Epithelial cell of esophagus (primary cell): ENCODE measurements at regions not wholly inside any gene's neighbourhood (a gene's known extent, or its start where the extent isn't known, plus 50 kb on each side); places are given as distances from the start of the nearest gene placed in this dataset.

ENCODE experiments used
- DNase-seq: peaks from one replicate; pipeline ENCODE4 v3.0.0; 2010; ENCODE audit warnings: low read depth
- H3K4me3 ChIP-seq: 2 replicates; pipeline ENCODE4 v1.5.1; 2011; ENCODE audit warnings: mild to moderate bottlenecking, low read length, control low read depth
- TF ChIP-seq, protein P1 (sequence below): IDR thresholded peaks from 2 replicates; pipeline ENCODE4 v1.5.1; 2011; ENCODE audit warnings: low read depth, mild to moderate bottlenecking, low read length, control low read depth, inconsistent platforms; ENCODE audit not compliant: insufficient read depth; ENCODE audit errors: missing control alignments

DNA sequence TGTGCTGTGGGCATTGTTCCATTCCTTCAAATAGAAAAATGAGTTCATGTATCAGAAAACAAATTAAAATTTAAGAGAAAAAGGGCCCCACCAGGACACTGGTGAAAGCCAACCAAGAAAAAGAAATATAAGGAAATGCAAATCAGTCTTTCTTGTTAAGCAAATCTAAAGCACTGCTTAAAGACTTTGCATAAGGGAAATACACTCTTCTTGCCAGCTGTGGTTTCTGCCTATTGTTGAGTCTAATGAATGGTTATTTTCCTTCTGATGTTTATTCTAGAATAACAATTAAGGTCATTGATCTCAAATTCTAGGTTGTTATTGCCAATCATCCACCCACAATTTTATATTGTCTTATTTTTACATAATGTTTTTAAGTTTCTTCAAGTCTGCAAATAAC, 158.6 kb upstream of the SNX7 start:
- DNase-seq = no peak
- no peak overlapping the region for H3K4me3 ChIP-seq
- TF ChIP-seq, protein P1, sequence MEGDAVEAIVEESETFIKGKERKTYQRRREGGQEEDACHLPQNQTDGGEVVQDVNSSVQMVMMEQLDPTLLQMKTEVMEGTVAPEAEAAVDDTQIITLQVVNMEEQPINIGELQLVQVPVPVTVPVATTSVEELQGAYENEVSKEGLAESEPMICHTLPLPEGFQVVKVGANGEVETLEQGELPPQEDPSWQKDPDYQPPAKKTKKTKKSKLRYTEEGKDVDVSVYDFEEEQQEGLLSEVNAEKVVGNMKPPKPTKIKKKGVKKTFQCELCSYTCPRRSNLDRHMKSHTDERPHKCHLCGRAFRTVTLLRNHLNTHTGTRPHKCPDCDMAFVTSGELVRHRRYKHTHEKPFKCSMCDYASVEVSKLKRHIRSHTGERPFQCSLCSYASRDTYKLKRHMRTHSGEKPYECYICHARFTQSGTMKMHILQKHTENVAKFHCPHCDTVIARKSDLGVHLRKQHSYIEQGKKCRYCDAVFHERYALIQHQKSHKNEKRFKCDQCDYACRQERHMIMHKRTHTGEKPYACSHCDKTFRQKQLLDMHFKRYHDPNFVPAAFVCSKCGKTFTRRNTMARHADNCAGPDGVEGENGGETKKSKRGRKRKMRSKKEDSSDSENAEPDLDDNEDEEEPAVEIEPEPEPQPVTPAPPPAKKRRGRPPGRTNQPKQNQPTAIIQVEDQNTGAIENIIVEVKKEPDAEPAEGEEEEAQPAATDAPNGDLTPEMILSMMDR = no peak

DNA sequence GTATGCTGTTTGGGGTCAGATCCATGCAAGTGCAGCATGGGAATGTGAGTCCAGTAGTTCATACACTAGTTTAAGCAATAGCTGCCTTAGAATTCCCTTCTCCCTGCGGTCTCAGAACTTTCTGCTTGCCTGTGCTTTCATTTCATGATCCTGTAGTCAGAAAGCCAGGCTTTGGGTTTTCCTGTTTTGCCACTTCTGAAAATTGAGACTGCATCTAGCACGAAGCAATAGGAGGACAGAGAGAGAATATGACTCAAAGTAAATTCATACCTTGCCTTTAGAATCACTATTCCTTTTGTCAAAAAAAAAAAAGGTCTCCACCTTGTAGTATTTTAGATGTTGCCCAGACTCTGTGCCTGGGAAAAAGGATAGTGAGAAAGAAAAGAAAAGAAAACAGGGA, 161.2 kb upstream of the SNX7 start:
- TF ChIP-seq, protein P1 = no peak
- peak; percentile 70 for DNase-seq
- no peak overlapping the region for H3K4me3 ChIP-seq

DNA sequence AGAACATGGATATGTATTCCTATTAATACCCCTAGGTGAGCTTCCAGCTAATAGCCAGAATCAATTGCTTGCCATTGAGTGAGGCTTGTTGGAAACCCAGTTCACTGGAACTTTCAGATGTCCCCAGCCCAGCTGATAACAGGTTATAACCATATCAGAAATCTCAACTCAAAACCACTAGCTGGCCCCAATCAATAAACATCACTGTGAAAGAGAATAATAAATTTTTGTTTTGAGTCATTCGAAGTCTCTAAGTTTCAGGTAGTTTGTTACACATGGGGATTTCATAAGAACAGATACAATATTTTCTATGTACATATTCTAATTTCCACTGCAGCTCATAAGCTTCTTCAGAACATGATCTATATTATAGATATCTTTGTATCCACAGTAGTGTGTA, 162.9 kb upstream of the SNX7 start:
- no peak overlapping the region for H3K4me3 ChIP-seq
- no peak for DNase-seq
- TF ChIP-seq, protein P1 = no peak

DNA sequence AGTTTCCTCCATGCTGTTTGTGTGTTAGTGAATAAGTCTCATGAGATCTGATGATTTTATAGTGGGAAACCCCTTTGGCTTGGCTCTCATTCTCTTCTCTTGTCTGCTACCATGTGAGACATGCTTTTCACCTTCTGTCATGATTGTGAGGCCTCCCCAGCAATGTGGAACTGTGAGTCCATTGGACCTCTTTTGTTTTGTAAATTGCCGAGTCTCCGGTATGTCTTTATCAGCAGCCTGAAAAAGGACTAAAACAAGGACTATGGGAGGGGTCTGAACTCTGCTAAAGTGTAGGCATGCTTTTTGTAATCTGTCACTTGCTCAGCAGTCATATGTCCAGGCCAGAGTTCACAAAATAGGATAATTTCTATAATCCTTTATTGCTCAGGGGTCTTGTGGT, 164.0 kb upstream of the SNX7 start:
- DNase-seq = no peak
- TF ChIP-seq, protein P1 = no peak
- H3K4me3 ChIP-seq = no peak overlapping the region

DNA sequence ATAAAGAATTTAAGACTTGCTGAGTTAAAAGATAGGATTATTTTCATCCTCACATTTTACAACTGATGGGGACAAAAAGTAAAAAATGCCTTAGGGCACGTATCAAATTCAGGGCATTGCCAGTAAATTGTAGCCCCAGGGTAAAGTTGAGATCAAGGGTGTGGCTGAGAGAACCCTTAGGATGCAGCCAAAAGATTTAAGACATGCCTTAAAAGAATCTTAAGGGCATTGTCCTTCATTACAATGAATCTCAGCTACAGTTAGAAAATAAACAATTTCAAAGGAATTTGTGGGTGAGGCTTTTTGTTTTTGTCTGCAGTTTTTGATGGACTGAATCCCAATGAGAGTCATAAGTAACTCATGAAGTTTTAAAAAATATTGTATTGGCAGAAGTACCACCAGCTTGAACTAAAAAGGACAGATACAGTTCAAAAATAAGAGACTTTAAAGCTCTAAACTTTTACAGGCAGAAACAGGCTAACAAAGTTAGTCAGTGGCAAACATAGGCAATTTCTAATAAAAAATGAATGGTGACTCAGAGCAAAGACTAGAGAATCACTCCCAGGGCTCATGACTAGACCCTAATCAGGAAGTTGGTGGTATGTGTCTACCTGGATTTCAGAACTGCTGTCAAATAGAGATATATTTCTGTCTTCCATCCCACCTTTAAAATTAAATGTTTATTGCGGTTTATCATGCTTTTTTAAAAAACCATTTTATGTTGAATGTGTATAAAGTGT, 165.1 kb upstream of the SNX7 start:
- TF ChIP-seq, protein P1 = no peak
- peak; percentile 64 for DNase-seq
- no peak overlapping the region for H3K4me3 ChIP-seq

DNA sequence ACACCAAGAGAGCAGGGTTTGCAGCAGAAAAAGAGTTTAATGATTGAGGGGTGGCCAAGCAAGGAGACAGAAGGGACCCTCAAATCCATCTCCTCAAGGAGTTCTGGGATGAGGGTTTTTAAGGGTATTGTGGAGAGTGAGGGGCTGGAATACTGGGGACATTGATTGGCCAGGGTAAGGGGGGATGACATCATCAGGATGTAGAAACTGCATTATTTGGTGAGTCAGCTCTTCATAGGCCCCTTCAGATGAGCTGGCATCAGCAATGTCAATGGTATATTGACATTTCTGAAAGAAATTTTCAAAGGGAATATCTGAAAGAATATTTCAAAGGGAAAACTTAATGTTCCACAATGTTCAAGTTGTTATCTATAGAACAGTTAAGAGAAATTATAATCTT, 168.1 kb upstream of the SNX7 start:
- TF ChIP-seq, protein P1 = no peak
- no peak for DNase-seq
- no peak overlapping the region for H3K4me3 ChIP-seq

DNA sequence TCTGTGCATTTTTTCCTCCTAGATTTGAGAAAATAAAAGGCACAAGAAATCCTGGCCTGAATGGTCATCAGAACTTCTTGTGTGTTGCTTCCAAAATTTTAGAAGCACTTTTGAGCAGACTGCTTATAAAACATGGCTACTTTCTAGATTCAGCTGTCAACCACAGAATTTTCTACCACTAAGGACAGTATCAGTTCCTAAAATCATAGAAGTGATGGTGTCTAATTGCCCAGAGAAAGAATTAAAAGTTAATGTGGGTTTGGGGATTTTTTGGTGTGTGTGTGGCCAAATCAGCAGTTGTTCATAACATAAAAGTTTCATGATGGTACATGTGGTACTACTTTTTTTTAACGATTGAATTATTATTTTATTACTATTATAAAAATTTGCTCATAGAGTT, 171.4 kb upstream of the SNX7 start:
- no peak overlapping the region for H3K4me3 ChIP-seq
- TF ChIP-seq, protein P1 = no peak
- no peak for DNase-seq
